Neural cell (in vitro differentiated cells): ENCODE measurements at regions not wholly inside any gene's neighbourhood (a gene's known extent, or its start where the extent isn't known, plus 50 kb on each side); places are given as distances from the start of the nearest gene placed in this dataset.

ENCODE experiments used
- H2AFZ ChIP-seq: fragments of 200-600, 300-800 bp; sonication (generic), shearing (Covaris generic); 2 replicates; pipeline ENCODE4 v1.6.0; 2014; ENCODE audit warnings: low read depth, mild to moderate bottlenecking, antibody characterized with exemption, low read length, moderate library complexity
- H3F3A ChIP-seq: fragments of 200-600 bp; shearing (Covaris generic); 2 replicates; pipeline ENCODE4 v1.6.1; 2016; ENCODE audit warnings: mild to moderate bottlenecking, moderate library complexity, mixed read lengths, antibody characterized with exemption, low read length; ENCODE audit not compliant: insufficient read depth, poor library complexity, severe bottlenecking
- H3K27ac ChIP-seq: fragments of 200-600, 300-800 bp; sonication (generic), shearing (Covaris generic); 2 replicates; pipeline ENCODE4 v1.5.1; 2014; ENCODE audit warnings: mild to moderate bottlenecking, low read length, moderate library complexity
- H3K27me3 ChIP-seq: fragments of 300-800, 200-600 bp; sonication (generic), shearing (Covaris generic); 2 replicates; pipeline ENCODE4 v1.6.0; 2014; ENCODE audit warnings: mild to moderate bottlenecking, low read depth, low read length, moderate library complexity; ENCODE audit not compliant: insufficient read depth
- H3K36me3 ChIP-seq: fragments of 300-800, 200-600 bp; sonication (generic), shearing (Covaris generic); 2 replicates; pipeline ENCODE4 v1.5.1; 2014; ENCODE audit warnings: mild to moderate bottlenecking, antibody characterized with exemption, low read length, moderate library complexity; ENCODE audit not compliant: insufficient read depth
- H3K4me2 ChIP-seq: fragments of 300-800, 200-600 bp; sonication (generic), shearing (Covaris generic); 2 replicates; pipeline ENCODE4 v1.6.0; 2014; ENCODE audit warnings: mild to moderate bottlenecking, low read length
- H3K4me3 ChIP-seq: fragments of 300-800, 200-600 bp; sonication (generic), shearing (Covaris generic); 2 replicates; pipeline ENCODE4 v1.5.1; 2014; ENCODE audit warnings: mild to moderate bottlenecking, low read length, moderate library complexity
- H3K79me2 ChIP-seq: fragments of 200-600 bp; shearing (Covaris generic); replicated peaks from 2 replicates; pipeline ENCODE4 v1.6.0; 2014; ENCODE audit warnings: mild to moderate bottlenecking, low read length, moderate library complexity; ENCODE audit not compliant: insufficient read depth
- H3K9ac ChIP-seq: fragments of 300-800, 200-600 bp; sonication (generic), shearing (Covaris generic); 2 replicates; pipeline ENCODE4 v1.6.1; 2016; ENCODE audit warnings: mild to moderate bottlenecking, low read length, mixed read lengths
- H3K9me2 ChIP-seq: fragments of 200-600 bp; shearing (Covaris generic); 2 replicates; pipeline ENCODE4 v1.6.1; 2016; ENCODE audit warnings: mild to moderate bottlenecking, low read length, mixed read lengths; ENCODE audit not compliant: insufficient read depth
- H3K9me3 ChIP-seq: fragments of 200-600, 300-800 bp; sonication (generic), shearing (Covaris generic); 2 replicates; pipeline ENCODE4 v1.6.1; 2016; ENCODE audit warnings: mild to moderate bottlenecking, mixed run types, low read length, moderate library complexity, mixed read lengths
- H4K20me1 ChIP-seq: fragments of 200-600 bp; shearing (Covaris generic); 2 replicates; pipeline ENCODE4 v1.6.1; 2016; ENCODE audit warnings: mild to moderate bottlenecking, mixed run types; ENCODE audit not compliant: insufficient read depth
- EP300 ChIP-seq: fragments of 450-650 bp; conservative IDR thresholded peaks from 2 replicates; pipeline ENCODE4 v1.6.1; 2014; ENCODE audit warnings: antibody characterized with exemption, mild to moderate bottlenecking, moderate library complexity; ENCODE audit not compliant: poor library complexity, severe bottlenecking
- EZH2 ChIP-seq: fragments of 200-600, 300-800 bp; shearing (Covaris generic), sonication (generic); IDR thresholded peaks from 2 replicates; pipeline ENCODE4 v1.6.1; 2014; ENCODE audit warnings: antibody characterized with exemption, low read length, borderline replicate concordance, mild to moderate bottlenecking; ENCODE audit not compliant: insufficient read depth, poor library complexity, severe bottlenecking
- MXI1 ChIP-seq: fragments of 450-650 bp; conservative IDR thresholded peaks from 2 replicates; pipeline ENCODE4 v1.6.1; 2014; ENCODE audit warnings: antibody characterized with exemption, mild to moderate bottlenecking; ENCODE audit not compliant: poor library complexity, severe bottlenecking
- POLR2AphosphoS5 ChIP-seq: IDR thresholded peaks from 2 replicates; pipeline ENCODE4 v1.6.1; 2012
- RAD21 ChIP-seq: fragments of 450-650 bp; conservative IDR thresholded peaks from 2 replicates; pipeline ENCODE4 v1.6.1; 2014; ENCODE audit warnings: antibody characterized with exemption, mild to moderate bottlenecking, moderate library complexity
- SMC3 ChIP-seq: fragments of 450-650 bp; conservative IDR thresholded peaks from 2 replicates; pipeline ENCODE4 v1.6.1; 2014; ENCODE audit warnings: antibody characterized with exemption, mild to moderate bottlenecking, moderate library complexity; ENCODE audit not compliant: poor library complexity
- TAF1 ChIP-seq: IDR thresholded peaks from 2 replicates; pipeline ENCODE4 v1.6.1; 2012; ENCODE audit warnings: low read depth
- TF ChIP-seq, protein P1 (sequence below): IDR thresholded peaks from 2 replicates; pipeline ENCODE4 v1.6.1; 2012; ENCODE audit warnings: borderline replicate concordance
- TF ChIP-seq, protein P2 (sequence below): fragments of 450-650 bp; IDR thresholded peaks from 2 replicates; pipeline ENCODE4 v1.5.1; 2014; ENCODE audit warnings: antibody characterized with exemption, mild to moderate bottlenecking, moderate library complexity; ENCODE audit not compliant: poor library complexity, severe bottlenecking

DNA sequence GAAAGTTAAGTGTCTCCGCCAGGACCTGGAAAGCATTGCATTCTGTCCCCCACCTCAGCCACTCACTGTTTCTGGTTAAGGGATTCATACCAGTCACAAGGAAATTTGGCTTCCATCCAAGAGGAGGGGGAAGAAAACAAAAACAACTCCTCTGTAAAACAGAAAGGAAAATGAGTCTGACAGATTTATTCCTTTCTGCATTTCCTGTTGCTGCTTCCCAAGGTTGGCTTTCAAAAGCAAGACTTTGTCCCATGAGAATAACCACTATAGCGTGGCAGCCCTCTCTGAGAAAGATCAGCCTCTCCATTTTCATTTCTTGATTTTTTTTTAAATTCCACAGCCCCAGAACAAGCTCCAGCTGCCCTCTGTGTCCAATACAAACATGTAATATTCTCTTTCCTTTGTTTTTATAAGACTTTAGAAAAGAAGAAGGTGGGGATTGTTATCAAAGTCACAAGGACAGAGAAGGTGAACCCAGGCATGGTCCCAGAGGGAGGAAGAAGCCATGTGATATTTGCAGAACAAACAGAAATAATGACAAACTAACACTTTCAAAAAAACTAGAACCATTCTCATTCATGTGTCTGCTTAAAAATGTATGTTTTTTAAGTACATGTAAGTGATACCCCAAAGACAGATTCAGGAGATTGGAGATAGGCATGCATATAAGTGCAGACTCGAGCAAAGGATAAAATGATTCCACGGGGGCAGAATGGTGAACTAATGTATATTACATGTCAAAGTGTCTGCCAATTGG is 90.7 kb upstream of the DCLK2 start:
- H3K79me2 ChIP-seq = no peaks in the 10 kb centered on the region
- H3K4me2 ChIP-seq = no peak overlapping the region
- TF ChIP-seq EP300 = no peak
- TF ChIP-seq, protein P1, sequence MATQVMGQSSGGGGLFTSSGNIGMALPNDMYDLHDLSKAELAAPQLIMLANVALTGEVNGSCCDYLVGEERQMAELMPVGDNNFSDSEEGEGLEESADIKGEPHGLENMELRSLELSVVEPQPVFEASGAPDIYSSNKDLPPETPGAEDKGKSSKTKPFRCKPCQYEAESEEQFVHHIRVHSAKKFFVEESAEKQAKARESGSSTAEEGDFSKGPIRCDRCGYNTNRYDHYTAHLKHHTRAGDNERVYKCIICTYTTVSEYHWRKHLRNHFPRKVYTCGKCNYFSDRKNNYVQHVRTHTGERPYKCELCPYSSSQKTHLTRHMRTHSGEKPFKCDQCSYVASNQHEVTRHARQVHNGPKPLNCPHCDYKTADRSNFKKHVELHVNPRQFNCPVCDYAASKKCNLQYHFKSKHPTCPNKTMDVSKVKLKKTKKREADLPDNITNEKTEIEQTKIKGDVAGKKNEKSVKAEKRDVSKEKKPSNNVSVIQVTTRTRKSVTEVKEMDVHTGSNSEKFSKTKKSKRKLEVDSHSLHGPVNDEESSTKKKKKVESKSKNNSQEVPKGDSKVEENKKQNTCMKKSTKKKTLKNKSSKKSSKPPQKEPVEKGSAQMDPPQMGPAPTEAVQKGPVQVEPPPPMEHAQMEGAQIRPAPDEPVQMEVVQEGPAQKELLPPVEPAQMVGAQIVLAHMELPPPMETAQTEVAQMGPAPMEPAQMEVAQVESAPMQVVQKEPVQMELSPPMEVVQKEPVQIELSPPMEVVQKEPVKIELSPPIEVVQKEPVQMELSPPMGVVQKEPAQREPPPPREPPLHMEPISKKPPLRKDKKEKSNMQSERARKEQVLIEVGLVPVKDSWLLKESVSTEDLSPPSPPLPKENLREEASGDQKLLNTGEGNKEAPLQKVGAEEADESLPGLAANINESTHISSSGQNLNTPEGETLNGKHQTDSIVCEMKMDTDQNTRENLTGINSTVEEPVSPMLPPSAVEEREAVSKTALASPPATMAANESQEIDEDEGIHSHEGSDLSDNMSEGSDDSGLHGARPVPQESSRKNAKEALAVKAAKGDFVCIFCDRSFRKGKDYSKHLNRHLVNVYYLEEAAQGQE = no peak
- no peak for TF ChIP-seq TAF1
- TF ChIP-seq, protein P2, sequence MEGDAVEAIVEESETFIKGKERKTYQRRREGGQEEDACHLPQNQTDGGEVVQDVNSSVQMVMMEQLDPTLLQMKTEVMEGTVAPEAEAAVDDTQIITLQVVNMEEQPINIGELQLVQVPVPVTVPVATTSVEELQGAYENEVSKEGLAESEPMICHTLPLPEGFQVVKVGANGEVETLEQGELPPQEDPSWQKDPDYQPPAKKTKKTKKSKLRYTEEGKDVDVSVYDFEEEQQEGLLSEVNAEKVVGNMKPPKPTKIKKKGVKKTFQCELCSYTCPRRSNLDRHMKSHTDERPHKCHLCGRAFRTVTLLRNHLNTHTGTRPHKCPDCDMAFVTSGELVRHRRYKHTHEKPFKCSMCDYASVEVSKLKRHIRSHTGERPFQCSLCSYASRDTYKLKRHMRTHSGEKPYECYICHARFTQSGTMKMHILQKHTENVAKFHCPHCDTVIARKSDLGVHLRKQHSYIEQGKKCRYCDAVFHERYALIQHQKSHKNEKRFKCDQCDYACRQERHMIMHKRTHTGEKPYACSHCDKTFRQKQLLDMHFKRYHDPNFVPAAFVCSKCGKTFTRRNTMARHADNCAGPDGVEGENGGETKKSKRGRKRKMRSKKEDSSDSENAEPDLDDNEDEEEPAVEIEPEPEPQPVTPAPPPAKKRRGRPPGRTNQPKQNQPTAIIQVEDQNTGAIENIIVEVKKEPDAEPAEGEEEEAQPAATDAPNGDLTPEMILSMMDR = no peak
- TF ChIP-seq SMC3 = no peak
- TF ChIP-seq EZH2 = no peak
- TF ChIP-seq POLR2AphosphoS5 = no peak
- TF ChIP-seq MXI1 = no peak
- no peak for TF ChIP-seq RAD21
- H3K36me3 ChIP-seq = no peaks in the 10 kb centered on the region
- no peaks in the 10 kb centered on the region for H3F3A ChIP-seq
- no peaks in the 10 kb centered on the region for H3K27me3 ChIP-seq
- no peak overlapping the region for H3K27ac ChIP-seq
- no peaks in the 10 kb centered on the region for H4K20me1 ChIP-seq
- H2AFZ ChIP-seq = no peak overlapping the region
- no peaks in the 10 kb centered on the region for H3K9me2 ChIP-seq
- H3K9me3 ChIP-seq = no peaks in the 10 kb centered on the region
- H3K9ac ChIP-seq = no peak overlapping the region
- H3K4me3 ChIP-seq = no peak overlapping the region

DNA sequence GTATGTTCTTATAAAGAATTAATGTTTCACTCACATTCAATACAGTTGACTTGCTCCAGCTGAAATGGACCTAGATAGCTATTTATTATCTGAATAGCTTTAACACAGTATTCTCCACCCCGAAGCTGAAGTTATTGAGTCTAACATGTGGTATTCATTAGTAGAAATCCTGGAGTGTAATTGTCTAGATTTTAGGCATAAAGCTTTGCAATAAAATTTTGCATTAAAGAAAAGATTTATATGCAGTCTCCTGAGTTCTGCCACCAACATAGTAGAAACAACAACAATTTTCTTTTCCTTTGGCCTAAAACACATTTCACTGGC is 90.2 kb upstream of the DCLK2 start:
- no peaks in the 10 kb centered on the region for H3K36me3 ChIP-seq
- no peak overlapping the region for H3K4me2 ChIP-seq
- H4K20me1 ChIP-seq = no peaks in the 10 kb centered on the region
- no peak overlapping the region for H3K4me3 ChIP-seq
- no peaks in the 10 kb centered on the region for H3K27me3 ChIP-seq
- H3K9ac ChIP-seq = no peak overlapping the region
- TF ChIP-seq, protein P1 = no peak
- TF ChIP-seq MXI1 = no peak
- TF ChIP-seq EZH2 = no peak
- TF ChIP-seq RAD21 = no peak
- no peak for TF ChIP-seq EP300
- no peak for TF ChIP-seq POLR2AphosphoS5
- TF ChIP-seq, protein P2 = no peak
- no peak for TF ChIP-seq TAF1
- TF ChIP-seq SMC3 = no peak
- H3K79me2 ChIP-seq = no peaks in the 10 kb centered on the region
- H2AFZ ChIP-seq = no peak overlapping the region
- H3F3A ChIP-seq = no peaks in the 10 kb centered on the region
- H3K27ac ChIP-seq = no peak overlapping the region
- H3K9me3 ChIP-seq = no peaks in the 10 kb centered on the region
- no peaks in the 10 kb centered on the region for H3K9me2 ChIP-seq
